Cardiac fibroblast (primary cell): ENCODE measurements at regions not wholly inside any gene's neighbourhood (a gene's known extent, or its start where the extent isn't known, plus 50 kb on each side); places are given as distances from the start of the nearest gene placed in this dataset.
"Not testable (repeated sequence)": the region's sequence is repeated elsewhere in the genome, so short reads cannot be mapped to it uniquely, and the experiment has no call there.

Experiments
- DNase-seq, 2 donors: peaks; one replicate each; pipeline versions ENCODE4 v3.0.0 to v3.0.0-alpha.2; 2010; ENCODE audit warnings: low read depth in 2 of 2
- H3K4me3 ChIP-seq, 2 donors: replicated peaks in 1 of 2; 1 replicate in 1 of 2; 2 replicates in 1 of 2; pipeline ENCODE4 v1.5.1; 2011; ENCODE audit warnings: low read depth in 2 of 2, low read length in 2 of 2, mild to moderate bottlenecking in 2 of 2, moderate library complexity in 1 of 2
- CTCF ChIP-seq: IDR thresholded peaks from one replicate; pipeline ENCODE4 v1.5.1; 2011; ENCODE audit warnings: low read depth, mild to moderate bottlenecking, low read length, inconsistent platforms

GRCh38 chr1:199836430-199836829, 191.1 kb upstream of the NR5A2 start:
- TF ChIP-seq CTCF, result no peak
- DNase-seq, result no peak
- no peak overlapping the region for H3K4me3 ChIP-seq

- no peak overlapping the region for H3K4me3 ChIP-seq
- no peak for TF ChIP-seq CTCF
- no peak for DNase-seq
Observed at GRCh38 chr1:199837321-199837720, 190.2 kb upstream of the NR5A2 start.

- not testable (repeated sequence) for H3K4me3 ChIP-seq, DNase-seq
Observed at GRCh38 chr1:199839608-199840007, 187.9 kb upstream of the NR5A2 start.

GRCh38 chr1:199843096-199843495, 184.4 kb upstream of the NR5A2 start:
- DNase-seq, result not testable (repeated sequence)

GRCh38 chr1:199843861-199844260, 183.6 kb upstream of the NR5A2 start:
- no peak overlapping the region for H3K4me3 ChIP-seq
- DNase-seq, result peak in 1 of 2 donors; percentile 31
- TF ChIP-seq CTCF, result no peak

More at GRCh38 chr1:199843096-199843495, 184.4 kb upstream of the NR5A2 start:
- H3K4me3 ChIP-seq, result not testable (repeated sequence)

GRCh38 chr1:199847021-199847420, 180.5 kb upstream of the NR5A2 start:
- TF ChIP-seq CTCF, result no peak
- no peak overlapping the region for H3K4me3 ChIP-seq
- no peak for DNase-seq

- no peak for TF ChIP-seq CTCF
- no peak for DNase-seq
- no peak overlapping the region for H3K4me3 ChIP-seq
Observed at GRCh38 chr1:199851439-199852140, 175.9 kb upstream of the NR5A2 start.

GRCh38 chr1:199854686-199855321, 172.7 kb upstream of the NR5A2 start:
- no peak overlapping the region for H3K4me3 ChIP-seq
- peak in 1 of 2 donors; percentile 55 for DNase-seq
- no peak for TF ChIP-seq CTCF
